NCI-H2171 (cell line): ENCODE measurements at regions not wholly inside any gene's neighbourhood (a gene's known extent, or its start where the extent isn't known, plus 50 kb on each side); places are given as distances from the start of the nearest gene placed in this dataset.

Experiments
- DNase-seq: peaks from one replicate; lab custom pipeline; 2025; lab: John Stamatoyannopoulos, UW

DNA sequence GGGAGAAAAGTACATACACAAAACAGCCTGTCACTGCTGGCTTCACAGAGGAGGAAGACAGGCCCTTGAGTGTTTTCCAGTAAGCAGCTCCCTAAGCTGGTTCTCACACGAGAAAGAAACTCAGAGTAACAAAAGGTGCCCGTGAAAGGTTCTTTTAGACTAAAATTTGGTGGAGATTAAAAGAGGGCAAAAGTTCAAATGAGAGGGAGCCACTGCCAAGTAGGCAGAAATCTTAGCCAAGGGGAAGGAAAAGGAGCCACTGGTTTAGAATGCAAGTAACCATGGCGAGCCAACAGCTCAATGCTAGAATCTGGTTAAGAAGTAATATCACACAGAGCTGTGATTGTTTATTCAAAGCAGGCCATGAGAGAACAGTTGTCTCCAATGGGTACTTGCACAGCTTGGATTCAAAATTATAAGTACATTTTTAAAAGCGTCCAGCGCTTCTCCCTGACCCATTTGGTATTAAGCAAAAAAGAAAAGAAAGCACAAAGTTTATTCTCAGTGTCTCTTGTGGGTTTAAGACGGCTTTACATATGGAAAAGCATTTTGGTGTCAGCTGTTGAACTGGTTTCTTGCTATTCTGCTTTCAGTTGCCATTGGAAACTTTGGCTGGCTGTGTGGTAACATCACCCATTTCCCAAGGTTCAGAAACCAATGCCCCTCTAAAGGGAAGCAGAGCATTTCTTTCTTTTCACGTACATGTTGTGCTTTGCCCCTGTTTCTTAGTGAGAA is 648.5 kb downstream of the RNF144B start:
- DNase-seq, result no peak

DNA sequence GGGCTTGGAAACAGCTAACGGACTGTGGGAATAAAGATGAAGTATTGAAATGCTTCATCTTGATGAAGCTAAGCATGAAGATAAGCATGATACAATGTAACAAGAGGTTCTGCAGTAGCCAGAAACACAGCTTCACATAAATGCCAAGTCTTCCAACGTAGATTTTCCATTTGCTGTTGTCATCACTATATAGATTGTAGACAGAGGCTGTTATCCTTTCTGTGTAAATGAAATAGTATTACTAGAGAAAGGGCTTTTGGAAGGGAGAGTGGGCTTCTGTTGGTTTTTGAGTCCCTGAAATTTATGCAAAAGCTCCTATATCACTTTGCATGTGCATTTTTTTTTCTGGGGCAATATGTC is 649.0 kb downstream of the RNF144B start:
- no peak for DNase-seq

DNA sequence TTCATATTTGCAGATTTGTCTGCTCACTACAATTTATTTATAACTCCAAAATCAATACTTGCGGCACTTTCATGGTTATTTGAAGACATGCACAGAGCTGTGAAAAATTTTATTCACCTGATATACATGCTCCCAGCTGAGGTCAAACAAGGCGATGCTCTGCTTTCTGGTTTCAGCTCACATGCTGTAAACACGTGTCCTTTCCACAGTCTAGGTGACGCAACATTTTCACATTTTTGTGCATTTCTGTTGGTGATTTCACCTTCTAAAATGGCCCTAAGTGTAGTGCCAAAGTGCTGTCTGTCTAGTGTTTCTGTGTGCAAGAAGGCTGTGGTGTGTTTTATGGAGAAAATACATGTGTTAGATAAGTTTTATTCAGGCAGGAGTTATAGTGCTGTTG is 650.5 kb downstream of the RNF144B start:
- no peak for DNase-seq

DNA sequence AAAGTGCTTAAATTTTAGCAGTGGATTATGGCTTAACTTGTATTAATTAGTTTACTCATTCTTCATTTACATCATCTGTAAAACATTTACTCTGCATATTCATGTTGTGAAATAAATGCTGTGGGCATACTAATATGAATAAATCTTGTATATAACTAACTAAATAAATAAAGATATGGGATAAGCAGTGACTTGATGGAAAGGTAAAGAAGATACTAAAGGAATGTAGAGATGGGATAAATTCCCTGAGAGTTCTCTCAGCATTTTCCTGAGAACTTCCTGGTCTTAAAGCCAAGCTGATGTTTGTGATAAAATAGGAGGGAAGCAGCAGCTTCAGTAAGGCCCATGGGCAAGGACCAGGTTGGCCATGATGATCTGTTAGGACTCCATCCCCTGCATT is 652.1 kb downstream of the RNF144B start:
- DNase-seq, result no peak

DNA sequence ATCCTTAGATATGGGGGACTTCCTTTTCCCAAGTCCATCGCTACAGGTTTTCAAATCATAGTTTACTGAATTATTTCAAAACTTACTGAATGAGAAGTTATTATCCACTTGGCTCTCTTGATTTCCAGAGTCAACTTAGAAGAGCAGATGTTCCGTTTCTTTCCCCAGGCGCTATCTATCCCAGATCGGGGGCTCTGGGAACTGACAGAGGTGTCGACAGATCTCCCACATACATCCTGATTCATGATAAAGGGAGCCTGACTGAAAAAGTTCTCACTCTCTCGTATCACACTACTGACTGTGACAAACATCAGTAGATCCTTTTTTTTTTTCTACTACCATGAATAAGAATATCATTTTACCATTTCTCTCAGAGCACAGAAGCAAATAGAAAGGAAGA is 654.8 kb downstream of the RNF144B start:
- no peak for DNase-seq

DNA sequence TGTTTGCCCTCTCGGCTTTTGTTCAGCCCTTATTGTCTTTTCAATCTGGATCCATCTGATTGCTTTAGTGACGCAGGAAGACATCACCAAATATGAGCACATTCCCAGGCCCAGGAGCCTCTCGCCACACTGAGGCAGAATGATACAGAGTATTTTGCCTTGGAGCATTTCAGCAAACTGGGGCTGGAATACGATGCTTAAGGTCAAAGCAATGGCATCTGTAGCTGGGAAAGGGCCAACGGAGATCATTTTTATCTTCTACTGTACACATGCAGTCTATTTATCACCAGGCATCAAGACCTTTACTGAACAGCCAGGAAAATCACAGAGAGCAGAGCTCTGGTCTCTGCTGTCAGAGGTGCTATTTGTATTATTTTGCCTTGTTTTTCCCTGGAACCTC is 655.3 kb downstream of the RNF144B start:
- no peak for DNase-seq

DNA sequence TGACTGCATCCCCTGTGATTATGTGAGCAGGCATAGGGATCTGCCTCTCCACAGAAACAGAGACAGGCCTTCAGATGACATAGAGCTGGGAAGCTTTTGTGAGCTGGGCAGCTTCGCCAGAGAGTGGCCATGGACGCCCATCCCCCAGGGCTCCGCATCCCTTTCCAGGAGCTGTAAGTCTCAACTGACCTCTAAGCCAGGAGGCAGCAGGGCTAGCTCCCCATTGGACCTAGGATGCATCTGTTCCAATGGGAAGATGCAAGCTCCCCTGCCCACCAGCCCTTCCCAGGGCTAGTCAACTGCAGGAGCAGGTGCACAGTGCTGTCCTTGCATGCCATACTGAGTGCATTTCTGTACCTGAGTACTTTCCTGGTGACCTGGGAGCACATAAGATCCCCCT is 663.6 kb downstream of the RNF144B start:
- DNase-seq, result no peak

DNA sequence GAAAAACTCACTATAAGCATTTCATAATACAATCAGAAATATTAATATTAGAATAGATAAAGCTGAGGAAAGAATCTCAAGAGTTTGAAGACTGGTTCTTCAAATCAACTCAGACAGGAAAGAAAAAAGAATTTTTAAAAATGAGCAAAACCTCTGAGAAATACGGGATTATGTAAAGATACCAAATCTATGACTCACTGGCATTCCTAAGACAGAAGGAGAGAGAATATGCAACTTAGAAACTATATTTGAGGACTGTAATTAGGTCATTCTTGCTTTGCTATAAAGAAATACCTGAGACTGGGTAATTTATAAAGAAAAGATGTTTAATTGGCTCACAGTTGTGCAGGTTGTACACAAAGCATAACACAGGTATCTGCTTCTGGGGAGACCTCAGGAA is 665.1 kb downstream of the RNF144B start:
- no peak for DNase-seq

DNA sequence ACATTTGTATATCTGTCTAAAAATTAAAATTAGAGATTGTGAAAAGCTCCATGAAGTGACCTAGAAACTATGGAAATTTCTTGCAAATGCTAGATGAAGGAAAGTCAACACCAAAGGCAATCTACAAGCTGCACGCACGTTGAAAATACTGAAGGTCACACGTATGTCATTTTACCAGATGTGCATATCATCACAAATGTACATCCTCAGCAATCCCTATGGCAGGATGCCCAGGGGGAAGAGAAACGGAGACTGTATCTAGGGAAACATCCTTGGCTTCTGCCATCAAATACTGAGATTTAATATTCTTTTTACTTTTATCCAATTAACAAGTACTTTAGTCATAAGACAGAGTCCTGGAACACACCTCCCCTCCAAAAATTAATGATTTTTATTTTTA is 672.0 kb downstream of the RNF144B start:
- peak; percentile 8 for DNase-seq

DNA sequence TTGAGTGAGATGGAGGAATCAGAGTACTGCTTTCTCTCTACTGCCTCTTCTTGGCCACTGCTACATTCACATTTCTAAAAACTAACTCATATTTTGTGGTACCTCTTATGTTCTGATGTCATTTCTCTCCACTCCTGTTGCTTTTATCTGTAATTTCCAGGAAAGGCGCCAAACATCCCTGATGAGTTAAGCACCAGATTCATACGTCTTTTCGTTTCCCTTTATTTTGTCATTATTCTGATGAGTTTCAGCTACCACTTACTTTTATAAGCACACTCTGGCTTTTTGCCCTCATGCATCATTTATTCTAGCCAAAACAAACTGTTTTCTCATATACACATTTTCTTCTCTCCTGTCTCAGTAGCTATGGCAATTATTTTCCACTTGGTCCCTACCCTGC is 680.0 kb downstream of the RNF144B start:
- no peak for DNase-seq

DNA sequence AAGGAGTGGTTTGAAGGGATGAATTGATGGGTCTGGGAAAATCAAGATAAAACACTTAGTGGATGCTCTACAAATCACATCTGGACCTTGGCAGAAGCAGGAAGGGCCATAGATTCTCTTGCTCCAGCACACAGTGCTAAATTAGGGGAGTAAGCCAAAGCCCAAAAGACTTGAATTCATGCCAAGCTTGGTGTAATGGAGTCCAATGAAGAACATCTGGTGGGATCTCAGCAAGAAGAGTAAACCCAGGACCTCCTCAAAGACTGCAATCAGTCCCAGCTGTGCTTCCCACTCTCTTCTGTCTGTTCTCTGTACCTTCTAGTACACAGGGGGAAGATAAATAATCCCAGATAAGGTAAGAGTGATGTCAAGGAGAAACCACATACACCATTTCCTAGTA is 683.4 kb downstream of the RNF144B start:
- peak; percentile 3 for DNase-seq

DNA sequence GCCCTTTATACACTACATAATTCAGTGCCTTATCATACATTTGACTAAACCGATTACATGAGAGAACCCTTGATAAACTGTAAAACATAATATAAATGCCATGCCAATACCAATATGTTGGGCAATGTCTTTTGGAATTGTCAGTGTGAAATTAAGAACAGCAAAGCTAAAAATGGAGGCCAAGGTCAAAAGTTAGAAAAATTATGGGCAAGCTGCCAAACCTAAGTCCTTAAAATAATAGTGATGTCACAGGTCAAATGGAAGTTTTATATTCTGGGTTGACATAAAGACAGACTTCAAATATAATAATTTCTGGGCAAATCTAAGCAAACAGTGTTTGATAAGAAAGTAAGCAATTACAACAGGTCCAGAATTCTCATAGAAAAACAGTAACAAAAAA is 696.7 kb downstream of the RNF144B start:
- DNase-seq, result no peak

DNA sequence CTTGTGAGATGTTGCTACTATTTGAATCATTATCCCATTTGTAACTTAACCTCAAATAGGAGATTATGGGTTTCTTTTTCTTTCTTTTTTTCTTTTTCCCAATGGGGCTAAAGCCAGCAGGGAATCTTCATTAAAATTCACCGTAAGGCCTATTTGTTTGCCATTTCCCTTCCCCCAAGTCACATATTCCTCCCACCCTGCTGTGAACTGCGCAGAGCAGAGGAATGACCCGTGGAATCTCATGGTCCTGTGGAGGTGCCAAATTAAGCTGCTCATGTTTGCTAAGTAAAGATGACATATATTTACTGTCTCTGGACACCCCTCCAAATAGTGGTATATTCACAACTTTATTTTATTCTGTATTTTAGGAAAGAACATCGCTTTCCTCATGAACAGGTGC is 699.3 kb downstream of the RNF144B start:
- no peak for DNase-seq

DNA sequence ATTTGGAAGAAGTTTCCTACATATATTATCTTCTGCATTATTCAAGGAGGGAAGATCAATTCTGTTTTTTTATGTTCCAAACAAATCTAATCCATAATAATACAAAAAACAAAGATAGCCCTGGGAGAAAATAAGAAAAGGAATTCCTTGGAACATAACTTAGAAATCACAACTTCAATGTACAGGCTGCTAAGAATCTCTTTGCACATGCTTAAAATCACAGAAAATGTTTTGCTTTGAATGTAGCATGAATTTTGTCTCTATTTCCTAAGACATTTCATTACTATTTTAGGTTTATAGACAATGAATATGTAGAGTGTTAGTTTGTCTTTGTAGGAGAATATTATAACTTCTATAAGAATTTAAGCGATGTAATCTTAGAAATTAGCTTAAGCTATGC is 700.1 kb downstream of the RNF144B start:
- no peak for DNase-seq

DNA sequence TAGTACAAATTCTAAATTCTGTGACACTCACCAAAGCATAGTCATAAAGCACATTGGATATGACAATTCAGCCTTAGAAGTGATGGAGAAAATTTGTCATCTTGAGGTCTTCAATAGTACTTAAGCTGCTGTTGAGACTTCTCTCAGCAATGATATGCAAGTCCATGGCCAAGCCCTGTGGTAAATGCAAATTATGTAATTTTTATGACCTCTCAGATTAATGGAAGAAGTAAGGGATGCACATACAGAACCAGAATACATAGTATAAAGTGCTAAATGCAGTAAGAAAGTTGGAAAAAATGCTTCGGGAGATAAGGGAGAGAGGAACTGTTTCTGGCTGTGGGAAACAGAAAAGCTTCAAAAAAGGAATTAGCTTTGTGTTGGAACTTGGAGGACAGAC is 700.7 kb downstream of the RNF144B start:
- no peak for DNase-seq

DNA sequence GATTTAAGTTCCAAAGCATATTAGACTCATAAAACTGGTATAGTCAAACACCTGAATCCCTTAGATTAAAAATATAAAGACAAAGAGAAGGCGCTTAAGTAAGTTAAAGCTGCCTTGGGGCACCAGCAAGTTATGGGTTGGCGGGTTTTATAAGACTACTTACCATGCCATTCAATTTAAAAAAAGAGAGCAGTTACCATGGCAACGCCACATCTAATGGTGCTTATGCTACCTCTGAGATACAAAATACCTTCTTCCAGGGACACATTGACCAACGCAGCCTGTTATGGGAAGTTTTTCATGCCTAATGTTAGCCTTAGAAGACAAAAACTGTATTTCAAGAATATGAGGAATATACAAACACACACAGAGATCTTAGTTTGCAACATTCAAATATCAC is 713.6 kb downstream of the RNF144B start:
- no peak for DNase-seq

DNA sequence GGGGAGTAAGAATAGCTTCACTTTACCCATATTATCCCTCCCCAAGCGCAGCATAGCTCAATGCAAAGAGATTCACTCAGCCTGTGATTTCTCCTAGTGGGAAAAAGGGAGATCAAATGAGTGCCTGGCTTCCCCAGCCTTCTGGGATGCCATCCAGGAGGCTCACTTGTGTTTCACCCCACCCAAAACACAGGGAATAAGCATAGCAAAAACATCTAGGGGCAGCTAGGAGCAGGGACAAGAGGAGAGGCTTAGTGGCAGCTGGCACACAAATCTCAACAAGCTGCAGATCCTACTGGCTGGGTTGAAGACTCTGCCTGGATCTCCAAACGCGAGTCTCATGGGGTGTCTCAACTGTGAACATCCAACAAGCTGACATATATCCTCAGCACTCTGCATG is 715.8 kb downstream of the RNF144B start:
- DNase-seq, result no peak

DNA sequence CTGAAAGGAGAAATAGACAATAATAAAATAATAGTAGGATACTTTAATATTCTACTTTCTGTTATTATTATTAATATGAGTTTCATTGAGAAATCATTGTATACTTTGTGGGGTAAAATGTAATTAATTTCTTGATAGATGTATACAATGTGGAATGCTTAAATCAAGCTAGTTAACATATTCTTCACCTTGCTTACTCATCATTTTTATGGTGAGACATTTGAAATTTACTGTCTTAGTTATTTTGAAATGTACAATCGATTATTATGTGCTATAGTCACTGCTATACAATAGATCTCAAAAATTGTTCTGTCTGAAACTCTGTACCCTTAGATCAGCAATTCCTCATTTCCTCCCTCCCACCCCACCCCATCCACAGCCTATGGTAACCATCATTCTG is 720.3 kb downstream of the RNF144B start:
- DNase-seq, result no peak

DNA sequence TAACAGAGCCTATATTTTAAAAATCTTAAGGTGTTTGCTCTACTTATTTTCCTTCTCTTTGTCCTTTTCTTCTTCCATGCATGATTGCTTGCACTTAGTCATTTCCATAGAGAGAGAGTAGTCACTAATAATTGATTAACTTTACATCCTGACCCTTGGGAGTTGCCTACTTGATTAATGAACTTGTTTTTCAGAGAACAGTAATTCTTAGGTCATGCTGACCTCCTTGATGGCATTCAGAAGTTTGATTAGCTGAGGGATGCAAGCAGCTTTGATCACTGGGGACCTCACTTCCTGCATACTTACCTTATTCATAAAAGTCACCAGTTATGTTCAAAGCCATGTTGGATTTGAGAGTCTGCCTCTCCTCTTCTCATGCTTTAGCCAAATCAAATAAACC is 715.6 kb upstream of the ID4 start:
- DNase-seq, result no peak

DNA sequence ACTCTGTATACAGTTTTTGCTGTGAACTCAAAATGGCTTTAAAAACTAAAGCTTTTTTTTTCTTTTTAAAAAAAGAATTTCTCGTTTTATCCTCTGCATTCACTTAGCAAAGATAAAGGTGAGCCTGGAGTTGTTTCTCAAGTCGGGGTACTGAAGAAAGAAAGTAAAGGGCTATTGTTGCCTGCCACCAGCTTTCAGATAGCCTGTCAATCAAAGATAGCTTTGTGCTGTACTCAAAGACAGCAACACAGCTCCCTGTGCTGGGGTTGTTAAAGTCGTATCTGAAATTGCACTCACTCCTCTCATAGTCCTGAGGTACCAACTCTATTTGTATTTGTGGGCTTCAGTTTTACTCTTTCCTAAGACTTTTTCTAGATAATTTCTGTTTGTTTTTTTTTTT is 710.1 kb upstream of the ID4 start:
- DNase-seq, result no peak

DNA sequence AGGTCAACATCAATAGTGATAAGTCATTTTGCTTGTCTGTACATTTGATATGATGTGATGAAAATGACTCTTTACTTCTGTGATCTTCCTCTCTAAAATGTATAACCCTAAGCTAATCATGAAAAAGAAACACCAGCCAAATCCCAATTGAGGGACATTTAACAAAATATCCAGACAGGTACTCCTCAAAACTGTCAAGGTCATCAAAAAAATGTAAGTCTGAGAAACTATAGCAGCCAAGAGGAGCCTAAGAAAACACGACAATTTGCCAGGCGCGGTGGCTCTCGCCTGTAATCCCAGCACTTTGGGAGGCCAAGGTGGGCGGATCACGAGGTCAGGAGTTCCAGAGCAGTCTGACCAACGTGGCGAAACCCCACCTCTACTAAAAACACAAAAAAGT is 708.5 kb upstream of the ID4 start:
- DNase-seq, result no peak

DNA sequence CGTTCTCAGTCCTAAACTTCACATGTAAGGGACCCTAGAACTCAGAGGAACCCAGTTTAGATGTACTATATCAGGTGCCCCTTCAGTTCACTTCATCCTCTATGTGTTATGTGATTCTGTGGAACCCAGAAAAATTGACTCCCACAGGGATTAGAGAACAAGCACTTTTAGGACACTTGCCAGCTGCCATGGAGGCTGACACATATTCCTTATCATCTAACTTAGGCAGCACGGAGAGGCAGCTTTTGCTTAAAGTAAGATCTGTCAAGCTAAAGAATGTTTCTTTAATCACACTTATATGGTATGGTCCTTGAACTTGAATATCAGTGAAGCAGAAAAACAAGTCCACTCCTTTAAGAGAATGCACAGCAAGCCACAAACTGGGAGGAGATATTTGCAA is 701.5 kb upstream of the ID4 start:
- DNase-seq, result no peak

DNA sequence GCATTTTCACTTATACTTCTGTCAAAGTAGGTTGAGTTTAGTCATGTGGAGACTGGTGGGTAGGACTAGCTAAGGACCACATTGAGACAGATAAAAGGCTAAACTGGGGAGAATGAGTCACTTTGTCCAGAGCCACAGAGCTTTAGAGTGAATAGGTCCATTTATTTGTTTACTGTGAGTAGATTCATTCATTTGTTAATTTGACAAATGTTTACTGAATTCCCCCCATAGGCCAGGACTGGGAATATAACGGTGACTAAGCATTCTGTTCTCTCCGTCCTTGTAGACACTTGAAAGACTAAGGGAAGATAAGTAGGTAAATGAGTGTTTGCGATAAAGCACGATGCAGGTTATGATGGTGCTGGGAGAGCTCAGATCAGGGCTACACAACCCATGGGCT is 699.7 kb upstream of the ID4 start:
- no peak for DNase-seq

DNA sequence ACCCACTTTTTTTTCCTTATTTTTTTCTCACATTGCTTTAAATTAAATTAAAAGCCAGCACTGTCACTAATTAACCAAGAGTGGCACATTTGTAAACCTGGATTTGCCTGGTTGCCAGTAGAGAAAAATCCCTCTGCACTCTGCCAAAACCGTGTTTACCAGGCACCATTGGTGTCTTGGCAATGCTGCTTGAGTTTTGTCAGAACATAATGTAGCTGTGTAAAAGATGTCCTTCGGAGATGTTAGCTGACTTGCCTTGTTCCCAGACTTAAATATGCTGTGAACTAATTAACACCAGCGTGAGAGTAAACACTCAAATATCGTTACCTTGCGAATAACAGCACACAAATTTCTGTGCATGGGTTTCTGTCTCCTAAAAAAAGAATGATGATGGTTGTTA is 694.9 kb upstream of the ID4 start:
- no peak for DNase-seq

DNA sequence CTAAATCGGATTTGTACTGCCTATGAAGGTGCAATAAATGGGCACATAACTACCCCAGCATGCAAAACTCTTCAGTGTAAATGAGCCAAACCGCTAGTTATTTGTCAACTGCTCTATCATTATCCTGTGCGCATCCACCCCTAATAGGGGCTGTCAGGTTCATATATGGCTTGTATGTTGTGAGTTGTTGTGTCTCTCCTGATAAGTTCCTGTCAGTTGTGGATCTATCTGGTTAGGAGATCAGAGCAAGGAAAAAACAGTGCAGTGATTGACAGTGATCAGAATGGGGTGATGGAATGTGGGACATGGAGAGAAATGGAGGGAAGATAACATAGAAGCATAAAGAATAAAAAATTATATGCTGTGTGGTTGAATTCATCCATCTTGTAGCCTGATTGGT is 686.9 kb upstream of the ID4 start:
- DNase-seq, result no peak
